MM.1S (cell line): ENCODE measurements at regions not wholly inside any gene's neighbourhood (a gene's known extent, or its start where the extent isn't known, plus 50 kb on each side); places are given as distances from the start of the nearest gene placed in this dataset.

Experiments used
- DNase-seq: peaks from one replicate; pipeline ENCODE4 v3.0.0-alpha.2; 2015
- H2AFZ ChIP-seq: fragments of 300-600 bp; sonication (generic); 2 replicates; pipeline ENCODE4 v1.6.0; 2016; ENCODE audit warnings: antibody characterized with exemption, low read length
- H3F3A ChIP-seq: fragments of 300-600 bp; sonication (generic); 2 replicates; pipeline ENCODE4 v1.6.1; 2016; ENCODE audit warnings: mild to moderate bottlenecking, antibody characterized with exemption, low read length, moderate library complexity, mixed read lengths; ENCODE audit not compliant: insufficient read depth
- H3K27ac ChIP-seq: fragments of 300-600 bp; sonication (generic); 2 replicates; pipeline ENCODE4 v1.5.1; 2016; ENCODE audit warnings: mild to moderate bottlenecking, low read length
- H3K27me3 ChIP-seq: fragments of 300-600 bp; sonication (generic); replicated peaks from 2 replicates; pipeline ENCODE4 v1.6.0; 2016; ENCODE audit warnings: low read length; ENCODE audit not compliant: insufficient read depth
- H3K36me3 ChIP-seq: fragments of 300-600 bp; sonication (generic); replicated peaks from 2 replicates; pipeline ENCODE4 v1.6.1; 2016; ENCODE audit warnings: mild to moderate bottlenecking, low read length, mixed read lengths; ENCODE audit not compliant: insufficient read depth
- H3K4me1 ChIP-seq: fragments of 300-600 bp; sonication (generic); 2 replicates; pipeline ENCODE4 v1.6.1; 2016; ENCODE audit warnings: low read length, mixed read lengths
- H3K4me2 ChIP-seq: fragments of 300-600 bp; sonication (generic); 2 replicates; pipeline ENCODE4 v1.6.0; 2016; ENCODE audit warnings: low read depth, low read length
- H3K4me3 ChIP-seq: fragments of 300-600 bp; sonication (generic); 2 replicates; pipeline ENCODE4 v1.5.1; 2016; ENCODE audit warnings: low read length, mixed read lengths
- H3K79me2 ChIP-seq: fragments of 300-600 bp; sonication (generic); 2 replicates; pipeline ENCODE4 v1.6.1; 2016; ENCODE audit warnings: mixed run types, low read length, mixed read lengths
- H3K9ac ChIP-seq: fragments of 300-600 bp; sonication (generic); 2 replicates; pipeline ENCODE4 v1.6.1; 2016; ENCODE audit warnings: low read length, mixed read lengths
- H3K9me2 ChIP-seq: fragments of 300-600 bp; sonication (generic); replicated peaks from 2 replicates; pipeline ENCODE4 v1.6.1; 2016; ENCODE audit warnings: mild to moderate bottlenecking, low read length, mixed read lengths; ENCODE audit not compliant: insufficient read depth
- H3K9me3 ChIP-seq: fragments of 300-600 bp; sonication (generic); replicated peaks from 2 replicates; pipeline ENCODE4 v1.6.1; 2016; ENCODE audit warnings: mild to moderate bottlenecking, low read length, mixed read lengths; ENCODE audit not compliant: insufficient read depth
- H4K20me1 ChIP-seq: fragments of 300-600 bp; sonication (generic); 2 replicates; pipeline ENCODE4 v1.6.1; 2016; ENCODE audit warnings: mild to moderate bottlenecking, low read length, moderate library complexity, mixed read lengths; ENCODE audit not compliant: insufficient read depth
- CTCF ChIP-seq: fragments of 300-600 bp; sonication (generic); IDR thresholded peaks from 2 replicates; pipeline ENCODE4 v1.5.1; 2016; ENCODE audit warnings: antibody characterized with exemption, low read length, mixed read lengths
- EZH2 ChIP-seq: fragments of 300-600 bp; sonication (generic); optimal IDR thresholded peaks from 2 replicates; pipeline ENCODE3; 2017; ENCODE audit warnings: low read depth, mild to moderate bottlenecking, antibody characterized with exemption, low read length, mixed read lengths
- EZH2phosphoT487 ChIP-seq: fragments of 300-600 bp; sonication (generic); IDR thresholded peaks from 2 replicates; pipeline ENCODE4 v1.6.1; 2018; ENCODE audit warnings: antibody characterized with exemption, low read length

- H3F3A ChIP-seq, result no peaks in the 10 kb centered on the region
- no peaks in the 10 kb centered on the region for H3K9me2 ChIP-seq
- no peaks in the 10 kb centered on the region for H3K9me3 ChIP-seq
- no peaks in the 10 kb centered on the region for H3K36me3 ChIP-seq
- peak; percentile 37 for DNase-seq
- no peaks in the 10 kb centered on the region for H3K4me1 ChIP-seq
- H3K4me3 ChIP-seq, result peak overlapping the region; percentile 74
- peak overlapping the region; percentile 87 for H2AFZ ChIP-seq
- no peaks in the 10 kb centered on the region for H3K79me2 ChIP-seq
- peak overlapping the region; percentile 92 for H3K4me2 ChIP-seq
- TF ChIP-seq EZH2 (no peak), CTCF (no peak), EZH2phosphoT487 (no peak)
- H3K9ac ChIP-seq, result peak overlapping the region; percentile 59; the same call in 1 of the 2 replicates
- H4K20me1 ChIP-seq, result no peaks in the 10 kb centered on the region
- peaks cover 3% of the 10 kb centered on the region; the same call in 1 of the 2 replicates for H3K27me3 ChIP-seq
- no peak overlapping the region for H3K27ac ChIP-seq
These were observed 368.4 kb downstream of the MTX2 start for GRCh38 chr2:176637486-176638166.

GRCh38 chr2:176638167-176639015 is 369.1 kb downstream of the MTX2 start:
- H3F3A ChIP-seq, result no peaks in the 10 kb centered on the region
- H4K20me1 ChIP-seq, result no peaks in the 10 kb centered on the region
- H3K9me3 ChIP-seq, result no peaks in the 10 kb centered on the region
- H3K9me2 ChIP-seq, result no peaks in the 10 kb centered on the region
- peak overlapping the region; percentile 74 for H3K4me3 ChIP-seq
- H3K4me1 ChIP-seq, result no peaks in the 10 kb centered on the region
- no peak overlapping the region for H3K27ac ChIP-seq
- peak overlapping the region; percentile 87 for H2AFZ ChIP-seq
- peaks cover 3% of the 10 kb centered on the region; the same call in 1 of the 2 replicates for H3K27me3 ChIP-seq
- TF ChIP-seq EZH2phosphoT487, result no peak
- TF ChIP-seq CTCF, result peak; percentile 70
- H3K79me2 ChIP-seq, result no peaks in the 10 kb centered on the region
- H3K9ac ChIP-seq, result peak overlapping the region; percentile 59; the same call in 1 of the 2 replicates
- H3K36me3 ChIP-seq, result no peaks in the 10 kb centered on the region
- DNase-seq, result peak; percentile 70
- H3K4me2 ChIP-seq, result peak overlapping the region; percentile 92

- H3K79me2 ChIP-seq, result no peaks in the 10 kb centered on the region
- peaks cover 3% of the 10 kb centered on the region; the same call in 1 of the 2 replicates for H3K27me3 ChIP-seq
- H3K27ac ChIP-seq, result no peak overlapping the region
- no peak for DNase-seq
- no peak for TF ChIP-seq CTCF
- TF ChIP-seq EZH2, result no peak
- no peak for TF ChIP-seq EZH2phosphoT487
- no peaks in the 10 kb centered on the region for H3K9me3 ChIP-seq
- no peak overlapping the region for H3K4me2 ChIP-seq
- no peak overlapping the region for H3K9ac ChIP-seq
- no peaks in the 10 kb centered on the region for H3K4me1 ChIP-seq
- no peak overlapping the region for H3K4me3 ChIP-seq
- H3K36me3 ChIP-seq, result no peaks in the 10 kb centered on the region
- no peaks in the 10 kb centered on the region for H3K9me2 ChIP-seq
- H2AFZ ChIP-seq, result no peak overlapping the region
- H4K20me1 ChIP-seq, result no peaks in the 10 kb centered on the region
- no peaks in the 10 kb centered on the region for H3F3A ChIP-seq
These were observed 369.7 kb downstream of the MTX2 start for GRCh38 chr2:176639016-176639343.
